OCI-LY7 (cell line): ENCODE measurements at regions not wholly inside any gene's neighbourhood (a gene's known extent, or its start where the extent isn't known, plus 50 kb on each side); places are given as distances from the start of the nearest gene placed in this dataset.

ENCODE experiments used
- BruUV-seq: library from RNA; stranded (reverse); fragments of 400-500 nt; replicated peaks from 2 replicates; lab custom pipeline; 2021; lab: Mats Ljungman, UMichigan
- CTCF ChIA-PET: fragments of 300-600 bp; sonication (Branson Sonifier 250); formaldehyde crosslinking; loops from one replicate; lab custom pipeline; 2022; ENCODE audit warnings: antibody characterized with exemption; ENCODE audit not compliant: unreplicated experiment; lab: Charles Lee
- POLR2A ChIA-PET: fragments of 300-600 bp; sonication (Branson Sonifier 250); formaldehyde crosslinking; loops from one replicate; lab custom pipeline; 2022; ENCODE audit warnings: antibody characterized with exemption; lab: Charles Lee
- DNase-seq: peaks from one replicate; pipeline ENCODE4 v3.0.0-alpha.2; 2015; ENCODE audit warnings: low spot score
- H2AFZ ChIP-seq: fragments of 200-600 bp; sonication (generic), shearing (Covaris generic); 2 replicates; pipeline ENCODE4 v1.6.1; 2014; ENCODE audit warnings: mild to moderate bottlenecking, antibody characterized with exemption, low read length, moderate library complexity
- H3K27ac ChIP-seq: fragments of 200-600 bp; sonication (generic); 2 replicates; pipeline ENCODE4 v1.5.1; 2014; ENCODE audit warnings: mixed run types, low read depth, mild to moderate bottlenecking, moderate library complexity, low read length, inconsistent platforms; ENCODE audit not compliant: poor library complexity, severe bottlenecking
- H3K36me3 ChIP-seq: fragments of 200-600 bp; sonication (generic); 2 replicates; pipeline ENCODE4 v1.6.1; 2014; ENCODE audit warnings: mild to moderate bottlenecking, antibody characterized with exemption, low read length, moderate library complexity, mixed read lengths; ENCODE audit not compliant: insufficient read depth
- H3K4me1 ChIP-seq: fragments of 200-600 bp; sonication (generic); 2 replicates; pipeline ENCODE4 v1.5.1; 2014; ENCODE audit warnings: mild to moderate bottlenecking, low read length; ENCODE audit not compliant: insufficient read depth, poor library complexity, severe bottlenecking
- H3K4me2 ChIP-seq: fragments of 200-600 bp; sonication (generic); 2 replicates; pipeline ENCODE4 v1.6.1; 2014; ENCODE audit warnings: mild to moderate bottlenecking, low read length
- H3K4me3 ChIP-seq: fragments of 200-600 bp; sonication (generic); 2 replicates; pipeline ENCODE4 v1.5.1; 2014; ENCODE audit warnings: mild to moderate bottlenecking, low read depth, low read length; ENCODE audit not compliant: poor library complexity, severe bottlenecking
- H3K79me2 ChIP-seq: fragments of 200-600 bp; sonication (generic); 2 replicates; pipeline ENCODE4 v1.6.1; 2016; ENCODE audit warnings: low read depth, mild to moderate bottlenecking, low read length, moderate library complexity, mixed read lengths; ENCODE audit not compliant: insufficient read depth
- H3K9me2 ChIP-seq: fragments of 200-600 bp; sonication (generic); 2 replicates; pipeline ENCODE4 v1.6.1; 2016; ENCODE audit warnings: mild to moderate bottlenecking, low read length, mixed read lengths; ENCODE audit not compliant: insufficient read depth
- H3K9me3 ChIP-seq: fragments of 200-600 bp; sonication (generic); 2 replicates; pipeline ENCODE4 v1.6.1; 2014; ENCODE audit warnings: mild to moderate bottlenecking, mixed run types, low read length, mixed read lengths
- H4K20me1 ChIP-seq: fragments of 200-600 bp; sonication (generic); 2 replicates; pipeline ENCODE4 v1.6.1; 2014; ENCODE audit warnings: mild to moderate bottlenecking, antibody characterized with exemption, low read length, moderate library complexity, mixed read lengths; ENCODE audit not compliant: insufficient read depth
- EZH2phosphoT487 ChIP-seq: fragments of 200-600 bp; sonication (generic); IDR thresholded peaks from 2 replicates; pipeline ENCODE4 v1.6.1; 2018; ENCODE audit warnings: low read depth, borderline replicate concordance, mild to moderate bottlenecking, mixed run types, antibody characterized with exemption, low read length, moderate library complexity, mixed read lengths
- intact Hi-C: fragments of 100-400 bp; cut with micrococcal nuclease; formaldehyde crosslinking; loops from one replicate; pipeline ENCODE4 v1.10.0; 2022; ENCODE audit not compliant: unreplicated experiment
- TF ChIP-seq, protein P1 (sequence below): fragments of 200-600 bp; sonication (generic); conservative IDR thresholded peaks from 2 replicates; pipeline ENCODE4 v1.5.1; 2014; ENCODE audit warnings: mild to moderate bottlenecking, antibody characterized with exemption, low read length, moderate library complexity, mixed read lengths

DNA sequence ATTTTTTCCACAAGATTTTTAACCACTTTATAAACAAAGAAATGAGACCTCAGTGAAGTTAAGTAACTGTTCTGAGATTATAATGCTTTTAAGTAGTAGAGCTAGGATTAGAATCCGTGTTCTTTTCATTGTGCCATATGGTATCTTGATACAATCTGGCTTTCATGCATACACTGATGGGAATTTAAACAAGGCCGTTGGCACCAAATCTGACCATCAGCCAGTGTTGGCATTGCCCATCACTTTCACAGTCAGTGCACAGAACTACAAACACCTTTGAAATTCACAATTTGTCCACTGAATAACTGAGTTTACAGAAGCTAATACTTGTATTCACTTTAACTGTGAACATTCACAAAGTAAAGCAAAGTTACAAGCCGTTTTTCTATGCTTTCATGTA lies 1228.0 kb downstream of the TBC1D22A start:
- no TSS peak for BruUV-seq
- Histone ChIP-seq H2AFZ (no peak overlapping the region; the same call in 1 of the 2 replicates), H3K9me2 (no peaks in the 10 kb centered on the region), H3K4me2 (no peak overlapping the region), H3K79me2 (no peaks in the 10 kb centered on the region), H3K4me3 (no peak overlapping the region), H3K36me3 (peaks cover 3% of the 10 kb centered on the region; the same call in 1 of the 2 replicates), H3K4me1 (peaks cover 43% of the 10 kb centered on the region), H3K27ac (no peak overlapping the region), H3K9me3 (peaks cover 16% of the 10 kb centered on the region; the same call in 1 of the 2 replicates), H4K20me1 (no peaks in the 10 kb centered on the region)
- ChIA-PET POLR2A (no interaction called here), CTCF (no interaction called here)
- no peak for DNase-seq
- no peak for TF ChIP-seq EZH2phosphoT487
- TF ChIP-seq, protein P1, sequence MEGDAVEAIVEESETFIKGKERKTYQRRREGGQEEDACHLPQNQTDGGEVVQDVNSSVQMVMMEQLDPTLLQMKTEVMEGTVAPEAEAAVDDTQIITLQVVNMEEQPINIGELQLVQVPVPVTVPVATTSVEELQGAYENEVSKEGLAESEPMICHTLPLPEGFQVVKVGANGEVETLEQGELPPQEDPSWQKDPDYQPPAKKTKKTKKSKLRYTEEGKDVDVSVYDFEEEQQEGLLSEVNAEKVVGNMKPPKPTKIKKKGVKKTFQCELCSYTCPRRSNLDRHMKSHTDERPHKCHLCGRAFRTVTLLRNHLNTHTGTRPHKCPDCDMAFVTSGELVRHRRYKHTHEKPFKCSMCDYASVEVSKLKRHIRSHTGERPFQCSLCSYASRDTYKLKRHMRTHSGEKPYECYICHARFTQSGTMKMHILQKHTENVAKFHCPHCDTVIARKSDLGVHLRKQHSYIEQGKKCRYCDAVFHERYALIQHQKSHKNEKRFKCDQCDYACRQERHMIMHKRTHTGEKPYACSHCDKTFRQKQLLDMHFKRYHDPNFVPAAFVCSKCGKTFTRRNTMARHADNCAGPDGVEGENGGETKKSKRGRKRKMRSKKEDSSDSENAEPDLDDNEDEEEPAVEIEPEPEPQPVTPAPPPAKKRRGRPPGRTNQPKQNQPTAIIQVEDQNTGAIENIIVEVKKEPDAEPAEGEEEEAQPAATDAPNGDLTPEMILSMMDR: no peak
- intact Hi-C loops: no loop called here

DNA sequence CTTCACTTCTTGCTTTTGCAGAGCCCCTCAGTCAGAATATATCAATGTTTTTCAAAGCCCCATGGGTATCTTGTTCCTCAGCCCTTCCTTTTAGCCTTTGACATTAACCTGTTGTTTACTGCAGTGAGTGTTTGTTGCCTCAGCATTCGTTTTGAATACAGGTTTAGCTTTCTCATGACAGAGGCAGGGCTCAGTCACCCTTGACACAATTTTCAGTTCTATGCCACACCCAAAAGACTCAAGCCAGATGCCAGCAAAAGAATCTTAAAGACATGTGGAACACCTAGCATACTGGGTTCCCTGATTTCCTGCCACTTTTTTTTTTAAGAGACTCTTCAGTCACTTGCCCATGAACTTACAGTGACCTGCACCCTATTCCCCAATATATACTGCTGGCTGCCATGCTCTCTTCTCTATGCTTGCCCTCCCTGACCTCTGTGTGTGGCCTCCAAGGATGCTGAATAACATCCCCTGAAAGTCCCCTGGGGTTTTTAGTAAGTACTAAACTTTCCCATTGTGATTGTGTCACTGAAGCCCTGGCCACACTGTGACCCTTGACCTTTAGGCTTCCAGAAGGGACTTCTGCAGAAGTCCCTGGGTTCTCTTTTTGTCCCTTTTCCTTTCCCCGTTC lies 1225.5 kb downstream of the TBC1D22A start:
- Histone ChIP-seq H3K36me3 (peaks cover 3% of the 10 kb centered on the region; the same call in 1 of the 2 replicates), H3K9me2 (no peaks in the 10 kb centered on the region), H3K79me2 (no peaks in the 10 kb centered on the region), H3K4me1 (peaks cover 35% of the 10 kb centered on the region), H3K9me3 (peaks cover 16% of the 10 kb centered on the region; the same call in 1 of the 2 replicates), H3K4me2 (no peak overlapping the region), H4K20me1 (no peaks in the 10 kb centered on the region), H2AFZ (peak overlapping the region; percentile 18; the same call in 1 of the 2 replicates), H3K27ac (no peak overlapping the region), H3K4me3 (no peak overlapping the region)
- BruUV-seq: no TSS peak
- intact Hi-C loops: no loop called here
- TF ChIP-seq, protein P1: no peak
- no peak for TF ChIP-seq EZH2phosphoT487
- DNase-seq: no peak
- CTCF ChIA-PET: interaction anchor here (0.6 kb wide), 1 partner anchor 70 kb away, joined by 3 read pairs; no protein-coding TSS in a partner anchor
- POLR2A ChIA-PET: interaction anchor here (0.6 to 2.2 kb wide), 5 partner anchors 8 to 117 kb away, joined by 3 to 8 read pairs (median 4); no protein-coding TSS in a partner anchor

DNA sequence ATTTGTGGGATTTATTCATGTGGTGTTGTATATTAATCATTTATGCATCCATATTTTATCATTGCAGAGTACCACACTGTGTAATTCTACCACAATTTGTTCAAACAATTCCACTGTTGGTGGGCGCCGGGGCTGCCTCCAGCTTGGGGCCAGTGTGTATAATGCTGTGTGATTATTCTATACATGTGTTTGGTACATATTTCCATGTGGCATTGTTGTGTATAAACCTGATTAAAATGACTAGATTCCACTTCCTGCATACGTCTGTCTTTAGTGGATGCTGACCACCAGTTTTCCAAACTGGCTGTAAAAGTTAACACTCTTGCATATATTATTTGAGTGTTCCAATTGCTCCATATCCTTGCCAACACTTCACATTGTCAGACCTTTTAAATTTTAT lies 1213.8 kb downstream of the TBC1D22A start:
- H3K4me2 ChIP-seq: no peak overlapping the region
- H3K4me3 ChIP-seq: no peak overlapping the region
- intact Hi-C loops: no loop called here
- peaks cover 17% of the 10 kb centered on the region; the same call in 1 of the 2 replicates for H3K9me3 ChIP-seq
- H3K27ac ChIP-seq: no peak overlapping the region
- POLR2A ChIA-PET: no interaction called here
- H3K79me2 ChIP-seq: no peaks in the 10 kb centered on the region
- BruUV-seq: no TSS peak
- TF ChIP-seq, protein P1: no peak
- TF ChIP-seq EZH2phosphoT487: no peak
- no peaks in the 10 kb centered on the region for H3K9me2 ChIP-seq
- DNase-seq: no peak
- H3K36me3 ChIP-seq: no peaks in the 10 kb centered on the region; the same call in 1 of the 2 replicates
- H3K4me1 ChIP-seq: no peaks in the 10 kb centered on the region
- CTCF ChIA-PET: no interaction called here
- H4K20me1 ChIP-seq: no peaks in the 10 kb centered on the region
- H2AFZ ChIP-seq: no peak overlapping the region
